HG02759 (cell line): ENCODE measurements at regions not wholly inside any gene's neighbourhood (a gene's known extent, or its start where the extent isn't known, plus 50 kb on each side); places are given as distances from the start of the nearest gene placed in this dataset.

Experiments used
- ATAC-seq: cut with Tn5 transposase; IDR thresholded peaks from one replicate; pipeline ENCODE4 v1.9.1; 2021; ENCODE audit warnings: mild to moderate bottlenecking, moderate library complexity; ENCODE audit not compliant: unreplicated experiment

GRCh38 chr3:79928687-79929408, 161.1 kb upstream of the ROBO1 start:
- no peak for ATAC-seq

GRCh38 chr3:79926522-79926921, 158.7 kb upstream of the ROBO1 start:
- ATAC-seq = no peak

GRCh38 chr3:79922633-79923032, 154.8 kb upstream of the ROBO1 start:
- ATAC-seq = no peak

- ATAC-seq = no peak
These were observed 149.8 kb upstream of the ROBO1 start for GRCh38 chr3:79917561-79917960.

GRCh38 chr3:79910337-79910736, 142.5 kb upstream of the ROBO1 start:
- ATAC-seq = no peak

- ATAC-seq = no peak
These were observed 138.3 kb upstream of the ROBO1 start for GRCh38 chr3:79906106-79906505.

- no peak for ATAC-seq
These were observed 134.4 kb upstream of the ROBO1 start for GRCh38 chr3:79902151-79902550.

- no peak for ATAC-seq
These were observed 131.1 kb upstream of the ROBO1 start for GRCh38 chr3:79898907-79899306.

- no peak for ATAC-seq
These were observed 128.3 kb upstream of the ROBO1 start for GRCh38 chr3:79896086-79896485.

GRCh38 chr3:79887213-79887612, 119.4 kb upstream of the ROBO1 start:
- ATAC-seq = no peak

- no peak for ATAC-seq
These were observed 118.4 kb upstream of the ROBO1 start for GRCh38 chr3:79886204-79886603.

GRCh38 chr3:79885407-79885806, 117.6 kb upstream of the ROBO1 start:
- ATAC-seq = no peak

- ATAC-seq = no peak
These were observed 116.6 kb upstream of the ROBO1 start for GRCh38 chr3:79884354-79884753.

GRCh38 chr3:79881431-79881830, 113.6 kb upstream of the ROBO1 start:
- ATAC-seq = no peak

GRCh38 chr3:79878708-79879107, 110.9 kb upstream of the ROBO1 start:
- ATAC-seq = no peak

- ATAC-seq = no peak
These were observed 106.8 kb upstream of the ROBO1 start for GRCh38 chr3:79874646-79875045.

GRCh38 chr3:79872483-79872882, 104.7 kb upstream of the ROBO1 start:
- no peak for ATAC-seq

GRCh38 chr3:79871656-79872055, 103.9 kb upstream of the ROBO1 start:
- ATAC-seq = no peak

- ATAC-seq = no peak
These were observed 102.5 kb upstream of the ROBO1 start for GRCh38 chr3:79870313-79870620.

- no peak for ATAC-seq
These were observed 101.9 kb upstream of the ROBO1 start for GRCh38 chr3:79869461-79870312.

- no peak for ATAC-seq
These were observed 98.4 kb upstream of the ROBO1 start for GRCh38 chr3:79866162-79866561.

- no peak for ATAC-seq
These were observed 96.3 kb upstream of the ROBO1 start for GRCh38 chr3:79864077-79864476.
